ENCODE measurements at regions not wholly inside any gene's neighbourhood (a gene's known extent, or its start where the extent isn't known, plus 50 kb on each side); places are given as distances from the start of the nearest gene placed in this dataset.

- ChIA-PET CTCF (interaction anchor here (1.3 kb wide), 1 partner anchor 454 kb away, joined by 3 read pairs; no protein-coding TSS in a partner anchor), POLR2A (no interaction called here)
- Mint-ChIP-seq H3K27me3 (ENCODE audit: insufficient read depth, unreplicated experiment) (no peaks in the 10 kb centered on the region), H3K9me3 (ENCODE audit: unreplicated experiment) (no peaks in the 10 kb centered on the region), H3K4me3 (ENCODE audit: unreplicated experiment) (no peak overlapping the region), H3K4me1 (ENCODE audit: low read depth, unreplicated experiment) (peaks cover 7% of the 10 kb centered on the region), H3K36me3 (ENCODE audit: insufficient read depth, unreplicated experiment) (no peaks in the 10 kb centered on the region), H3K27ac (ENCODE audit: unreplicated experiment) (no peak overlapping the region)
- TF ChIP-seq CTCF (IDR thresholded peaks at IDR 0.05; ENCODE audit: insufficient read depth in 1 of 2, low read depth in 1 of 2, low read length in 1 of 2, severe bottlenecking in 1 of 2, unreplicated experiment in 1 of 2) = no peak
- Histone ChIP-seq H3K27me3 (replicated peaks; ENCODE audit: control insufficient read depth, insufficient read depth, low read length) (no peaks in the 10 kb centered on the region), H3K4me1 (peaks cover 10% of the 10 kb centered on the region; the same call in 1 of the 2 replicates), H3K36me3 (ENCODE audit: control insufficient read depth, insufficient read depth, low read length) (no peaks in the 10 kb centered on the region), H3K9me3 (no peaks in the 10 kb centered on the region), H3K4me3 (ENCODE audit: low read depth, low read length) (no peak overlapping the region)
- BruUV-seq (replicated peaks) = no TSS peak
- no peak for DNase-seq
- intact Hi-C loops (cut with micrococcal nuclease; ENCODE audit: unreplicated experiment) = no loop called here
Observed at GRCh38 chr13:73832825-73833224, 301.4 kb downstream of the KLF12 start.

- no TSS peak for BruUV-seq (replicated peaks)
- Mint-ChIP-seq H3K4me1 (ENCODE audit: low read depth, unreplicated experiment) (peaks cover 7% of the 10 kb centered on the region), H3K9me3 (ENCODE audit: unreplicated experiment) (no peaks in the 10 kb centered on the region), H3K36me3 (ENCODE audit: insufficient read depth, unreplicated experiment) (no peaks in the 10 kb centered on the region), H3K4me3 (ENCODE audit: unreplicated experiment) (no peak overlapping the region), H3K27me3 (ENCODE audit: insufficient read depth, unreplicated experiment) (no peaks in the 10 kb centered on the region), H3K27ac (ENCODE audit: unreplicated experiment) (no peak overlapping the region)
- ChIA-PET CTCF (interaction anchor here (1.3 kb wide), 1 partner anchor 455 kb away, joined by 3 read pairs; no protein-coding TSS in a partner anchor), POLR2A (no interaction called here)
- no peaks in the 10 kb centered on the region for H3K27me3 ChIP-seq (replicated peaks; ENCODE audit: control insufficient read depth, insufficient read depth, low read length)
- intact Hi-C loops (cut with micrococcal nuclease; ENCODE audit: unreplicated experiment) = no loop called here
- H3K36me3 ChIP-seq (ENCODE audit: control insufficient read depth, insufficient read depth, low read length) = no peaks in the 10 kb centered on the region
- no peak for TF ChIP-seq CTCF (IDR thresholded peaks at IDR 0.05; ENCODE audit: insufficient read depth in 1 of 2, low read depth in 1 of 2, low read length in 1 of 2, severe bottlenecking in 1 of 2, unreplicated experiment in 1 of 2)
- no peak for DNase-seq
- H3K4me3 ChIP-seq (ENCODE audit: low read depth, low read length) = no peak overlapping the region
- peaks cover 10% of the 10 kb centered on the region; the same call in 1 of the 2 replicates for H3K4me1 ChIP-seq
- H3K9me3 ChIP-seq = no peaks in the 10 kb centered on the region
Observed at GRCh38 chr13:73832128-73832588, 302.0 kb downstream of the KLF12 start.

- Mint-ChIP-seq H3K9me3 (ENCODE audit: unreplicated experiment) (no peaks in the 10 kb centered on the region), H3K27me3 (ENCODE audit: insufficient read depth, unreplicated experiment) (no peaks in the 10 kb centered on the region), H3K4me1 (ENCODE audit: low read depth, unreplicated experiment) (peaks cover 7% of the 10 kb centered on the region), H3K36me3 (ENCODE audit: insufficient read depth, unreplicated experiment) (no peaks in the 10 kb centered on the region), H3K27ac (ENCODE audit: unreplicated experiment) (no peak overlapping the region), H3K4me3 (ENCODE audit: unreplicated experiment) (no peak overlapping the region)
- CTCF ChIA-PET = no interaction called here
- intact Hi-C loops (cut with micrococcal nuclease; ENCODE audit: unreplicated experiment) = no loop called here
- Histone ChIP-seq H3K4me3 (ENCODE audit: low read depth, low read length) (no peak overlapping the region), H3K9me3 (no peaks in the 10 kb centered on the region), H3K4me1 (peaks cover 10% of the 10 kb centered on the region; the same call in 1 of the 2 replicates), H3K27me3 (replicated peaks; ENCODE audit: control insufficient read depth, insufficient read depth, low read length) (no peaks in the 10 kb centered on the region), H3K36me3 (ENCODE audit: control insufficient read depth, insufficient read depth, low read length) (no peaks in the 10 kb centered on the region)
- BruUV-seq (replicated peaks) = no TSS peak
- POLR2A ChIA-PET = no interaction called here
- no peak for DNase-seq
- no peak for TF ChIP-seq CTCF (IDR thresholded peaks at IDR 0.05; ENCODE audit: insufficient read depth in 1 of 2, low read depth in 1 of 2, low read length in 1 of 2, severe bottlenecking in 1 of 2, unreplicated experiment in 1 of 2)
Observed at GRCh38 chr13:73829416-73829815, 304.8 kb downstream of the KLF12 start.

Measured in Caco-2 (cell line).